ENCODE measurements at regions not wholly inside any gene's neighbourhood (a gene's known extent, or its start where the extent isn't known, plus 50 kb on each side); places are given as distances from the start of the nearest gene placed in this dataset.
"Not testable (repeated sequence)": the region's sequence is repeated elsewhere in the genome, so short reads cannot be mapped to it uniquely, and the experiment has no call there.

DNA sequence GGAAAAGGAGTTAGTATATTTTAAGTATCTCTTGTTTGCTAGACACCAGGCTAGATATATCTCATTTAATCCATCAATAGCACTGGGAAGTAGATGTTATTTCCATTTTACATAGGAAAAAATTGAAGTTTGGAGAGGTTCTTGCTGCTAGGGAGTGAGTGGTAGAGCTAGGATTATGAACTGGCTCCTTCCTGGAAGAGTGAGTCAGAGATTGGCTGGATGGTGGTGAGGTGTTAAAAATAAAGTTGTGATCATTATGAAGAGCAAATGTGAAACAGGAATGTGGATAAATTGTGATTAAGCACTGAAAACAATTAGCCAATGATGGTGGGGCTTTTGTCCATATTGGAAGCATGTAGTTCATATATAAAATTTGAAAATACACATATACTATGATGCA, 234.2 kb downstream of the WNT5A start (continued):
- TF ChIP-seq ERG (CRISPR knock-in tag; IDR thresholded peaks at IDR 0.05) (no peak), JUN (CRISPR knock-in tag; IDR thresholded peaks at IDR 0.05) (no peak)

- not testable (repeated sequence) for H3K27ac Mint-ChIP-seq; H3K4me3 Mint-ChIP-seq; H3K27me3 Mint-ChIP-seq (ENCODE audit: low read depth); H3K4me1 Mint-ChIP-seq; DNase-seq (ENCODE audit: low spot score); ATAC-seq
- CTCF ChIA-PET, result interaction anchor here (0.6 to 1.2 kb wide), 2 partner anchors 68 to 300 kb away, joined by 3 read pairs; no protein-coding TSS in a partner anchor
- POLR2A ChIA-PET, result interaction anchor here (1.4 kb wide), 1 partner anchor 12 kb away, joined by 3 read pairs; no protein-coding TSS in a partner anchor
- Mint-ChIP-seq H3K36me3 (peaks cover 19% of the 10 kb centered on the region), H3K9me3 (peaks cover 30% of the 10 kb centered on the region)
Observed at GRCh38 chr3:55249156-55249555, 237.9 kb downstream of the WNT5A start.

GRCh38 chr3:55247666-55248065, 239.4 kb downstream of the WNT5A start:
- Mint-ChIP-seq H3K9me3 (peaks cover 30% of the 10 kb centered on the region), H3K4me3 (no peak overlapping the region), H3K27me3 (ENCODE audit: low read depth) (no peaks in the 10 kb centered on the region), H3K27ac (no peak overlapping the region), H3K36me3 (peaks cover 19% of the 10 kb centered on the region), H3K4me1 (peaks cover 12% of the 10 kb centered on the region)
- DNase-seq (ENCODE audit: low spot score) (no peak), ATAC-seq (no peak)
- POLR2A ChIA-PET, result no interaction called here
- CTCF ChIA-PET, result no interaction called here
- no peak for TF ChIP-seq ARID4B (CRISPR knock-in tag; IDR thresholded peaks at IDR 0.05; ENCODE audit: borderline replicate concordance)
- TF ChIP-seq SOX15 (CRISPR knock-in tag; IDR thresholded peaks at IDR 0.05), result no peak
- TF ChIP-seq CREM (CRISPR knock-in tag; IDR thresholded peaks at IDR 0.05), result no peak
- no peak for TF ChIP-seq ELF4 (CRISPR knock-in tag; IDR thresholded peaks at IDR 0.05; ENCODE audit: low read depth)
- no peak for TF ChIP-seq HMGXB4 (CRISPR knock-in tag; IDR thresholded peaks at IDR 0.05)
- no peak for TF ChIP-seq ZNF416 (CRISPR knock-in tag; IDR thresholded peaks at IDR 0.05)
- TF ChIP-seq E2F1 (CRISPR knock-in tag; IDR thresholded peaks at IDR 0.05), result no peak
- TF ChIP-seq, protein P1, sequence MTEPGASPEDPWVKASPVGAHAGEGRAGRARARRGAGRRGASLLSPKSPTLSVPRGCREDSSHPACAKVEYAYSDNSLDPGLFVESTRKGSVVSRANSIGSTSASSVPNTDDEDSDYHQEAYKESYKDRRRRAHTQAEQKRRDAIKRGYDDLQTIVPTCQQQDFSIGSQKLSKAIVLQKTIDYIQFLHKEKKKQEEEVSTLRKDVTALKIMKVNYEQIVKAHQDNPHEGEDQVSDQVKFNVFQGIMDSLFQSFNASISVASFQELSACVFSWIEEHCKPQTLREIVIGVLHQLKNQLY (CRISPR knock-in tag; IDR thresholded peaks at IDR 0.05), result no peak
- TF ChIP-seq, protein P2, sequence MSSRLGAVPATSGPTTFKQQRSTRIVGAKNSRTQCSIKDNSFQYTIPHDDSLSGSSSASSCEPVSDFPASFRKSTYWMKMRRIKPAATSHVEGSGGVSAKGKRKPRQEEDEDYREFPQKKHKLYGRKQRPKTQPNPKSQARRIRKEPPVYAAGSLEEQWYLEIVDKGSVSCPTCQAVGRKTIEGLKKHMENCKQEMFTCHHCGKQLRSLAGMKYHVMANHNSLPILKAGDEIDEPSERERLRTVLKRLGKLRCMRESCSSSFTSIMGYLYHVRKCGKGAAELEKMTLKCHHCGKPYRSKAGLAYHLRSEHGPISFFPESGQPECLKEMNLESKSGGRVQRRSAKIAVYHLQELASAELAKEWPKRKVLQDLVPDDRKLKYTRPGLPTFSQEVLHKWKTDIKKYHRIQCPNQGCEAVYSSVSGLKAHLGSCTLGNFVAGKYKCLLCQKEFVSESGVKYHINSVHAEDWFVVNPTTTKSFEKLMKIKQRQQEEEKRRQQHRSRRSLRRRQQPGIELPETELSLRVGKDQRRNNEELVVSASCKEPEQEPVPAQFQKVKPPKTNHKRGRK (CRISPR knock-in tag; IDR thresholded peaks at IDR 0.05; ENCODE audit: borderline replicate concordance), result no peak
- no peak for TF ChIP-seq ZNF671 (CRISPR knock-in tag; IDR thresholded peaks at IDR 0.05)
- no peak for TF ChIP-seq ZNF532 (CRISPR knock-in tag; IDR thresholded peaks at IDR 0.05; ENCODE audit: borderline replicate concordance)
- TF ChIP-seq JAZF1 (CRISPR knock-in tag; IDR thresholded peaks at IDR 0.05), result no peak
